Activated CD8-positive, alpha-beta T cell treated with anti-CD3 and anti-CD28 coated beads for 36 hours (primary cell): ENCODE measurements at regions not wholly inside any gene's neighbourhood (a gene's known extent, or its start where the extent isn't known, plus 50 kb on each side); places are given as distances from the start of the nearest gene placed in this dataset.

Experiments used
- ATAC-seq: fragments of 200-7000 bp; cut with Tn5 transposase; one replicate; pipeline ENCODE4 v1.10.0; 2021; ENCODE audit warnings: mild to moderate bottlenecking, moderate library complexity
- CTCF ChIA-PET: fragments of 350-600 bp; sonication (Branson Sonifier 250); formaldehyde crosslinking; loops from one replicate; lab custom pipeline; 2021; ENCODE audit warnings: antibody characterized with exemption; lab: Charles Lee
- POLR2A ChIA-PET: fragments of 350-600 bp; sonication (Branson Sonifier 250); formaldehyde crosslinking; loops from one replicate; lab custom pipeline; 2021; ENCODE audit warnings: antibody characterized with exemption; lab: Charles Lee
- DNase-seq: peaks from one replicate; pipeline ENCODE4 v3.0.0-alpha.2; 2020
- H3K27ac Mint-ChIP-seq: one replicate; pipeline ENCODE4 v1.8.0; 2021; ENCODE audit warnings: mild to moderate bottlenecking, mixed read lengths
- H3K27me3 Mint-ChIP-seq: one replicate; pipeline ENCODE4 v1.8.0; 2021; ENCODE audit warnings: mixed read lengths
- H3K36me3 Mint-ChIP-seq: one replicate; pipeline ENCODE4 v1.8.0; 2021; ENCODE audit warnings: low read depth, mixed read lengths
- H3K4me1 Mint-ChIP-seq: one replicate; pipeline ENCODE4 v1.8.0; 2021; ENCODE audit warnings: low read depth, mixed read lengths
- H3K4me3 Mint-ChIP-seq: one replicate; pipeline ENCODE4 v1.8.0; 2021; ENCODE audit warnings: mild to moderate bottlenecking, moderate library complexity, mixed read lengths
- H3K9me3 Mint-ChIP-seq: one replicate; pipeline ENCODE4 v1.8.0; 2021; ENCODE audit warnings: mixed read lengths
- intact Hi-C: fragments of 100-400 bp; cut with micrococcal nuclease; formaldehyde crosslinking; loops from one replicate; pipeline ENCODE4 v1.10.0; 2022
- TF ChIP-seq, protein P1 (sequence below): fragments of 200-600 bp; IDR thresholded peaks from one replicate; pipeline ENCODE4 v1.8.0; 2022; ENCODE audit warnings: antibody characterized with exemption, mild to moderate bottlenecking

DNA sequence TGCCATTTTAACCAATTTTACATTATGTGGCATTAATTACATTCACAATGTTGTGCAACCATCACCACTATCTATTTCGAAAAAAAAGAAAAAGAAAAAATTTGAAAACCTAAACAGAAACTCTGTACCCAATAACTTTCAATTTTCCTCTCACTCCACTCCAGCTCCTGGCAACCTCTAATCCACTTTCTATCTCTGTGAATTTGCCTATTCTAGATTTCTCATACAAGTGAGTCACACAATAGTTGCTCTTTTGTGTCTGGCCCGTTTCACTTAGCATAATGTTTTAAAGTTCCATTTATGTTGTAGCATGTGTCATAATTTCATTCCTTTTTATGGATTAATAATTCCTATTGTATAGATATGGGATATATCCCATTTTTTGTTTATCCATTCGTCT lies 53.3 kb upstream of the TBC1D5 start:
- no peak overlapping the region for H3K4me3 Mint-ChIP-seq
- no peak overlapping the region for H3K27ac Mint-ChIP-seq
- ChIA-PET CTCF (interaction anchor here (0.6 kb wide), 1 partner anchor 135 kb away, joined by 3 read pairs; no protein-coding TSS in a partner anchor), POLR2A (no interaction called here)
- intact Hi-C loops, result no loop called here
- H3K9me3 Mint-ChIP-seq, result peaks cover 11% of the 10 kb centered on the region
- H3K27me3 Mint-ChIP-seq, result peaks cover 1% of the 10 kb centered on the region
- no peak for DNase-seq
- TF ChIP-seq, protein P1, sequence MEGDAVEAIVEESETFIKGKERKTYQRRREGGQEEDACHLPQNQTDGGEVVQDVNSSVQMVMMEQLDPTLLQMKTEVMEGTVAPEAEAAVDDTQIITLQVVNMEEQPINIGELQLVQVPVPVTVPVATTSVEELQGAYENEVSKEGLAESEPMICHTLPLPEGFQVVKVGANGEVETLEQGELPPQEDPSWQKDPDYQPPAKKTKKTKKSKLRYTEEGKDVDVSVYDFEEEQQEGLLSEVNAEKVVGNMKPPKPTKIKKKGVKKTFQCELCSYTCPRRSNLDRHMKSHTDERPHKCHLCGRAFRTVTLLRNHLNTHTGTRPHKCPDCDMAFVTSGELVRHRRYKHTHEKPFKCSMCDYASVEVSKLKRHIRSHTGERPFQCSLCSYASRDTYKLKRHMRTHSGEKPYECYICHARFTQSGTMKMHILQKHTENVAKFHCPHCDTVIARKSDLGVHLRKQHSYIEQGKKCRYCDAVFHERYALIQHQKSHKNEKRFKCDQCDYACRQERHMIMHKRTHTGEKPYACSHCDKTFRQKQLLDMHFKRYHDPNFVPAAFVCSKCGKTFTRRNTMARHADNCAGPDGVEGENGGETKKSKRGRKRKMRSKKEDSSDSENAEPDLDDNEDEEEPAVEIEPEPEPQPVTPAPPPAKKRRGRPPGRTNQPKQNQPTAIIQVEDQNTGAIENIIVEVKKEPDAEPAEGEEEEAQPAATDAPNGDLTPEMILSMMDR, result no peak
- peaks cover 9% of the 10 kb centered on the region for H3K36me3 Mint-ChIP-seq
- no peak for ATAC-seq
- no peaks in the 10 kb centered on the region for H3K4me1 Mint-ChIP-seq

DNA sequence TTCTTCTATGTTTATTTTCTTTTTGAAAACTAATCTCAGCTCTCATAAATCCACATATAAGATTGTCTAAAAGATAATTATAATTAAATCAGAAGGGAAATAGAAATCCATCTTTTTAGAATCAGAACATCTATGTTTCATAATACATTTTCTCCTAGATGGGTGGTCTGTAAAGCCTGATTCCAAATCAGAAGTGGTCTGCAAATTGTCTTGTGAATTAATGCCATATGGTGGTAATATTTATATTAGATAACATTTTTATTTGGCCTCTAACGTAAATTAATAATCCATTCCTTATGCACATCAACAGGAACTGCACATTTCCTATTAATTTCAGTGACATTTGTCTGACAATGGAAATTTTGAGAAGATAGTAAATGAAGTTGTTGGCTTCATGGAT lies 52.8 kb upstream of the TBC1D5 start:
- intact Hi-C loops, result no loop called here
- Mint-ChIP-seq H3K27me3 (peaks cover 1% of the 10 kb centered on the region), H3K4me1 (no peaks in the 10 kb centered on the region), H3K4me3 (no peak overlapping the region), H3K36me3 (peaks cover 9% of the 10 kb centered on the region), H3K9me3 (peaks cover 11% of the 10 kb centered on the region), H3K27ac (no peak overlapping the region)
- ATAC-seq (no peak), DNase-seq (no peak)
- POLR2A ChIA-PET, result no interaction called here
- CTCF ChIA-PET, result interaction anchor here (0.6 kb wide), 1 partner anchor 135 kb away, joined by 3 read pairs; no protein-coding TSS in a partner anchor
- TF ChIP-seq, protein P1, result no peak

GRCh38 chr3:17793542-17794195 lies 51.2 kb upstream of the TBC1D5 start:
- H3K27me3 Mint-ChIP-seq, result peaks cover 2% of the 10 kb centered on the region
- intact Hi-C loops, result no loop called here
- H3K36me3 Mint-ChIP-seq, result peaks cover 9% of the 10 kb centered on the region
- TF ChIP-seq, protein P1, result no peak
- H3K9me3 Mint-ChIP-seq, result peaks cover 15% of the 10 kb centered on the region
- no peak overlapping the region for H3K4me3 Mint-ChIP-seq
- CTCF ChIA-PET, result no interaction called here
- POLR2A ChIA-PET, result no interaction called here
- DNase-seq (no peak), ATAC-seq (no peak)
- no peak overlapping the region for H3K27ac Mint-ChIP-seq
- no peaks in the 10 kb centered on the region for H3K4me1 Mint-ChIP-seq
